ENCODE measurements at regions not wholly inside any gene's neighbourhood (a gene's known extent, or its start where the extent isn't known, plus 50 kb on each side); places are given as distances from the start of the nearest gene placed in this dataset.

- no peak for DNase-seq
Measured at GRCh38 chr4:111631215-111631999, 513.8 kb upstream of the FAM241A start.

GRCh38 chr4:111632641-111633151, 512.6 kb upstream of the FAM241A start:
- no peak for DNase-seq

GRCh38 chr4:111633663-111634266, 511.5 kb upstream of the FAM241A start:
- DNase-seq, result no peak

GRCh38 chr4:111635646-111636045, 509.6 kb upstream of the FAM241A start:
- DNase-seq, result no peak

GRCh38 chr4:111636961-111637585, 508.2 kb upstream of the FAM241A start:
- DNase-seq, result no peak

- DNase-seq, result no peak
Measured at GRCh38 chr4:111639120-111639690, 506.0 kb upstream of the FAM241A start.

GRCh38 chr4:111639876-111640275, 505.4 kb upstream of the FAM241A start:
- no peak for DNase-seq

- DNase-seq, result no peak
Measured at GRCh38 chr4:111641813-111642579, 503.3 kb upstream of the FAM241A start.

GRCh38 chr4:111648056-111648455, 497.2 kb upstream of the FAM241A start:
- DNase-seq, result no peak

- no peak for DNase-seq
Measured at GRCh38 chr4:111649308-111649707, 495.9 kb upstream of the FAM241A start.

- no peak for DNase-seq
Measured at GRCh38 chr4:111650146-111650545, 495.1 kb upstream of the FAM241A start.

GRCh38 chr4:111650674-111651086, 494.6 kb upstream of the FAM241A start:
- DNase-seq, result no peak

GRCh38 chr4:111652236-111652635, 493.0 kb upstream of the FAM241A start:
- DNase-seq, result no peak

- DNase-seq, result no peak
Measured at GRCh38 chr4:111652986-111653385, 492.3 kb upstream of the FAM241A start.

GRCh38 chr4:111662496-111662895, 482.8 kb upstream of the FAM241A start:
- DNase-seq, result no peak

GRCh38 chr4:111664308-111664945, 480.8 kb upstream of the FAM241A start:
- DNase-seq, result no peak

- DNase-seq, result no peak
Measured at GRCh38 chr4:111666826-111667360, 478.4 kb upstream of the FAM241A start.

- no peak for DNase-seq
Measured at GRCh38 chr4:111671756-111672155, 473.5 kb upstream of the FAM241A start.

GRCh38 chr4:111675746-111676145, 469.5 kb upstream of the FAM241A start:
- no peak for DNase-seq

GRCh38 chr4:111676533-111676932, 468.7 kb upstream of the FAM241A start:
- DNase-seq, result no peak

- no peak for DNase-seq
Measured at GRCh38 chr4:111678479-111678878, 466.8 kb upstream of the FAM241A start.

- no peak for DNase-seq
Measured at GRCh38 chr4:111678908-111679307, 466.3 kb upstream of the FAM241A start.
